Heart left ventricle (tissue), 16 donors: ENCODE measurements at regions not wholly inside any gene's neighbourhood (a gene's known extent, or its start where the extent isn't known, plus 50 kb on each side); places are given as distances from the start of the nearest gene placed in this dataset.

Source experiments
- ATAC-seq, 4 donors: fragments of 200-7000 bp; cut with Tn5 transposase; one replicate each; pipeline ENCODE4 v1.9.1; 2020 to 2022; ENCODE audit warnings: moderate library complexity in 4 of 4, mild to moderate bottlenecking in 3 of 4, moderate number of reproducible peaks in 1 of 4
- DNase-seq, 5 donors: peaks; one replicate each; pipeline ENCODE4 v3.0.0-alpha.2; 2020
- H3K27ac ChIP-seq, 12 donors: fragments of 200-600 bp; sonication (generic) in 4 of 12; one replicate each; pipeline versions ENCODE4 v1.5.0 to v1.8.0; 2016 to 2022; ENCODE audit warnings: mild to moderate bottlenecking in 2 of 12
- H3K27me3 ChIP-seq, 9 donors: fragments of 200-600 bp; sonication (generic) in 2 of 9; one replicate each; pipeline versions ENCODE4 v1.5.1 to v1.8.0; 2016 to 2022; ENCODE audit warnings: mild to moderate bottlenecking in 3 of 9
- H3K36me3 ChIP-seq, 9 donors: fragments of 200-600 bp; sonication (generic) in 2 of 9; one replicate each; pipeline versions ENCODE4 v1.5.0 to v1.8.0; 2018 to 2022; ENCODE audit warnings: mild to moderate bottlenecking in 2 of 9
- H3K4me1 ChIP-seq, 12 donors: fragments of 200-600 bp; sonication (generic) in 4 of 12; one replicate each; pipeline versions ENCODE4 v1.5.0 to v1.8.0; 2016 to 2022; ENCODE audit warnings: mild to moderate bottlenecking in 3 of 12
- H3K4me3 ChIP-seq, 12 donors: fragments of 200-600 bp; sonication (generic) in 4 of 12; one replicate each; pipeline versions ENCODE4 v1.5.0 to v1.8.0; 2017 to 2022; ENCODE audit warnings: mild to moderate bottlenecking in 9 of 12, moderate library complexity in 4 of 12
- H3K9me3 ChIP-seq, 12 donors: fragments of 200-600 bp; sonication (generic) in 4 of 12; one replicate each; pipeline versions ENCODE4 v1.5.0 to v1.8.0; 2016 to 2022; ENCODE audit warnings: mild to moderate bottlenecking in 1 of 12
- CTCF ChIP-seq, 12 donors: fragments of 200-600 bp; sonication (generic) in 4 of 12; IDR thresholded peaks; one replicate each; pipeline versions ENCODE4 v1.5.0 to v1.8.0; 2018 to 2022; ENCODE audit warnings: antibody characterized with exemption in 12 of 12, mild to moderate bottlenecking in 5 of 12
- POLR2A ChIP-seq, 2 donors: fragments of 450-650 bp; IDR thresholded peaks; one replicate each; pipeline ENCODE4 v1.6.1; 2017; ENCODE audit warnings: antibody characterized with exemption in 2 of 2, mild to moderate bottlenecking in 2 of 2, moderate library complexity in 2 of 2
- WGBS, 4 donors: extraction: QIAGEN DNeasy Blood & Tissue Kit in 2 of 4; methylation state at CpG; one replicate each; pipeline versions ENCODE4 v1.1.5 to v1.1.7; 2013 to 2018; 5-methylcytosine and 5-hydroxymethylcytosine counted together
- intact Hi-C, 10 donors: fragments of 100-400 bp; cut with DNase I; formaldehyde crosslinking; loops; one replicate each; pipeline versions ENCODE4 v1.11.1 to v1.14.2; 2022
- donor health status: ischemic (EF 13 %, LVEDD 7.1; RV severe dilation, severe dysfunction).
- donor health status: healthy with polysubstance abuse.
- donor health status: DM: no; HTN: yes; CAD: no.
- donor health status: DM: no; HTN: no; CAD: no.
- donor health status: ischemic (EF 25% LVEDD 6.9; RV normal size, moderate dysfunction).
- donor health status: ischemic (EF 25% LVEDD 5.7; RV mildly dilated, moderate dysfunction).
- donor health status: healthy.
- donor health status: DM: yes; HTN: yes; CAD: no.
- donor health status: ischemic (EF 35%, LVEDD 5.7; RV mildly dilated, moderate dysfunction).
- donor health status: nonischemic (EF 11% LVEDD 7.7; RV severe dilation, severe dysfunction).
- donor health status: DM: yes; HTN: yes; CAD: no.
- donor health status: PGD.
- donor health status: ischemic (EF 29% LVEDD 5.4; RV normal size, mild dysfunction).
- donor health status: nonischemic (EF 23%, LVEDD 6.1; RV moderate dilation, normal function).

DNA sequence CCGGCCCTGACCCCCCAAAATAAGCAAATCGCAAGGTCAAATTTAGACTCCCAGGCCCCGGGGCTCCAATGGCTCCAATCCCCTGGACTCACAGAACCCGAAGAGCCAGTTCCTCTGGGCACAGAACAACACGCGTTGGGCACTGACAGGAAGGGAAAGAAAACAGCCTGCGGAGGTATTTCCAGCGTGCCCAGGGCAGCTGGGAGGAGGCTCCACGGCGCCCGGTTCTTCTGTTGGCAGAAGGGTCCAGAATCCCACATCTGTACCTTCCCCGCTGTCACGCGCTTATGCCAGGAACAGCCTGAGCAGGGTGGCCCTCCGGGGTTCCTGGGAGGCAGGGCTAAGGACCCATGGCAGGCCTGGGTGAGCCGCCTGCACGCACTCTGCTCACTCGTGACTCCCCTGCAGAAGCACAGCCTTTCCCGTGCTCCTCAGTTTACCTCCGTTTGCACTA is 85.5 kb downstream of the RIPK4 start:
- intact Hi-C loops: no loop called here
- peaks cover 0 to 18% (median 5%) of the 10 kb centered on the region in 12 donors for H3K4me1 ChIP-seq

GRCh38 chr21:41680444-41681347 is 86.2 kb downstream of the RIPK4 start:
- Histone ChIP-seq H3K4me3 (no peak overlapping the region), H3K9me3 (no peaks in the 10 kb centered on the region), H3K4me1 (peaks cover 0 to 18% (median 5%) of the 10 kb centered on the region in 12 donors), H3K27ac (no peak overlapping the region), H3K36me3 (no peaks in the 10 kb centered on the region), H3K27me3 (peaks cover 0 to 6% (median 0%) of the 10 kb centered on the region in 9 donors)
- TF ChIP-seq POLR2A (IDR thresholded peaks at IDR 0.05) (no peak), CTCF (IDR thresholded peaks at IDR 0.05) (no peak)
- WGBS, 4 donors: 85 to 88% (median 87%) methylated on average over 23 of the region's 23 CpGs
- DNase-seq: no peak
- intact Hi-C loops: no loop called here
- ATAC-seq: no peak

More for the DNA sequence above, 85.5 kb downstream of the RIPK4 start:
- WGBS, 4 donors: 87 to 93% (median 89%) methylated on average over 14 to 20 of the region's 20 CpGs
- no peak overlapping the region for H3K4me3 ChIP-seq
- no peaks in the 10 kb centered on the region for H3K36me3 ChIP-seq
- no peak for TF ChIP-seq CTCF (IDR thresholded peaks at IDR 0.05)
- no peak for TF ChIP-seq POLR2A (IDR thresholded peaks at IDR 0.05)
- no peak overlapping the region for H3K27ac ChIP-seq
- DNase-seq (no peak), ATAC-seq (no peak)
- no peaks in the 10 kb centered on the region for H3K9me3 ChIP-seq
- peaks cover 0 to 6% (median 0%) of the 10 kb centered on the region in 9 donors for H3K27me3 ChIP-seq

- no peak for TF ChIP-seq POLR2A (IDR thresholded peaks at IDR 0.05)
- no peak for TF ChIP-seq CTCF (IDR thresholded peaks at IDR 0.05)
- Histone ChIP-seq H3K36me3 (no peaks in the 10 kb centered on the region), H3K27me3 (peaks cover 0 to 6% (median 0%) of the 10 kb centered on the region in 9 donors), H3K27ac (peak overlapping the region in 8 of 12 donors; percentile 22 to 71 (median 38)), H3K4me1 (peaks cover 0 to 14% (median 4%) of the 10 kb centered on the region in 12 donors), H3K9me3 (no peaks in the 10 kb centered on the region), H3K4me3 (peak overlapping the region in 1 of 12 donors; percentile 8)
- WGBS, 4 donors: 12 to 27% (median 15%) methylated on average over 8 to 11 of the region's 11 CpGs
- ATAC-seq (peak; percentile 94 to 99 (median 98)), DNase-seq (peak; percentile 88 to 95 (median 89))
- intact Hi-C loops: no loop called here
These were observed 87.9 kb downstream of the RIPK4 start for GRCh38 chr21:41678924-41679318.
